Tibial nerve (tissue), 4 donors: ENCODE measurements at regions not wholly inside any gene's neighbourhood (a gene's known extent, or its start where the extent isn't known, plus 50 kb on each side); places are given as distances from the start of the nearest gene placed in this dataset.

Experiments used
- CTCF ChIP-seq, 5 experiments: fragments of 200-600 bp in 3 of 5; fragments of 450-650 bp in 2 of 5; sonication (generic) in 3 of 5; IDR thresholded peaks; one replicate each; pipeline ENCODE4 v1.5.1; 2016 to 2019; ENCODE audit warnings: antibody characterized with exemption in 5 of 5, mild to moderate bottlenecking in 3 of 5, moderate library complexity in 2 of 5
- EP300 ChIP-seq, 2 donors: sonication (generic); formaldehyde crosslinking; IDR thresholded peaks; one replicate each; pipeline ENCODE4 v1.6.1; 2017; ENCODE audit warnings: antibody characterized with exemption in 2 of 2, mild to moderate bottlenecking in 1 of 2
- POLR2A ChIP-seq, 2 donors: fragments of 450-650 bp; IDR thresholded peaks; one replicate each; pipeline ENCODE4 v1.6.1; 2017; ENCODE audit warnings: antibody characterized with exemption in 2 of 2, mild to moderate bottlenecking in 2 of 2, moderate library complexity in 2 of 2

DNA sequence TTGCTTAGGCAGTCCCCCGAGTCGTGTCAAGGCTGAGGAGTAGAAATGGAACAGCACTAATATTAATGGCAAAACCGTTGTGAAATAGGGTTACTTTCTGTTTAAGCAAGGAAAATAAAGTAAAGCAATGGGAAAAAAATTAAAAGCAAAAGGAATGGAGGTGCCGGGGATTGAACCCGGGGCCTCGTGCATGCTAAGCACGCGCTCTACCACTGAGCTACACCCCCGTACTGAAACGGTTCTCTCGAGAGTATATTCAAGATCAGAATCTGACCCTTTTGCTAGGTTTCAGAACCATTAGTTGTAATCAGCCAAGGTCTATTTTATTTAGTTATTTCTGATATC is 85.5 kb downstream of the TRIM27 start:
- TF ChIP-seq CTCF (IDR thresholded peaks at IDR 0.05) (no peak), EP300 (IDR thresholded peaks at IDR 0.05) (peak in 1 of 2 donors; percentile 26), POLR2A (IDR thresholded peaks at IDR 0.05) (no peak)
